ENCODE measurements at regions not wholly inside any gene's neighbourhood (a gene's known extent, or its start where the extent isn't known, plus 50 kb on each side); places are given as distances from the start of the nearest gene placed in this dataset.

DNA sequence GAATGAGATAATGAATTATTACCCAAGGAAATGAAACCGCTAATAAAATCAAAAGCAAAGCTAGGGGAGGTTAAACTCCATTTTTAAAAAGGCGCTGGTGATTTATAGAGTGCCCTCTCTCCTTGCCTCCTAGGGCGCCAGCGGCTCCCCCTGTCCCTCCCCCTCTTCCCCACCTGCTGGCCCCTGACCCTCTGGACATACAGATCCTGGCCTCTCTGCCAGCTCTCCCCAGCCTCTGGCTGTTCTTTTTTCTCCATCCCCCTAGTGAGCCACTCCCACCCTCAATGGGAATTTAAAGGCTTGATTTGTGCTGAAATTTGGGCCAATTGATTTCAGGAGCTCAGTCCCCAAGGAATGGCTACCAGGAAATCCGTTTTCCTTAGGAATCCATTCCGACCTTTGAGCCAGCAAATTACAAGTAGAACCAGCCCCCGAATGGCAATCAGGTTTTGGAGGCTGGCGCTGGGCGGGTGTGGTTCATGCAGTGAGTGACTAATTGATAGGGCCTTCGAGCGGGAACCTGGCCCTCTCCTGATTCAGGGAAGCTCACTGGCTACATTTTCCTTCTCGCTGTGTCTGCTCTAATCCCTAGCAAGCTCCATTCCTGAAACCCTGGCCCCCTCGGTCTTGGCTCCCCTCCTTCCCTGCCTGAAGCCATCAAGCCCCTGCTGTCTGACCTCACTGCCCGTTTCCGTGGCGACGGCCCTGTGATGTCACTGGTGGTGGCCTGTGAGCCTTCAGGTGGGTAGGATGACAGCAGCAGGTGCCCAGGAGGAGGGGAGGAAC is 141.9 kb upstream of the SDK2 start:
- no peak for DNase-seq

DNA sequence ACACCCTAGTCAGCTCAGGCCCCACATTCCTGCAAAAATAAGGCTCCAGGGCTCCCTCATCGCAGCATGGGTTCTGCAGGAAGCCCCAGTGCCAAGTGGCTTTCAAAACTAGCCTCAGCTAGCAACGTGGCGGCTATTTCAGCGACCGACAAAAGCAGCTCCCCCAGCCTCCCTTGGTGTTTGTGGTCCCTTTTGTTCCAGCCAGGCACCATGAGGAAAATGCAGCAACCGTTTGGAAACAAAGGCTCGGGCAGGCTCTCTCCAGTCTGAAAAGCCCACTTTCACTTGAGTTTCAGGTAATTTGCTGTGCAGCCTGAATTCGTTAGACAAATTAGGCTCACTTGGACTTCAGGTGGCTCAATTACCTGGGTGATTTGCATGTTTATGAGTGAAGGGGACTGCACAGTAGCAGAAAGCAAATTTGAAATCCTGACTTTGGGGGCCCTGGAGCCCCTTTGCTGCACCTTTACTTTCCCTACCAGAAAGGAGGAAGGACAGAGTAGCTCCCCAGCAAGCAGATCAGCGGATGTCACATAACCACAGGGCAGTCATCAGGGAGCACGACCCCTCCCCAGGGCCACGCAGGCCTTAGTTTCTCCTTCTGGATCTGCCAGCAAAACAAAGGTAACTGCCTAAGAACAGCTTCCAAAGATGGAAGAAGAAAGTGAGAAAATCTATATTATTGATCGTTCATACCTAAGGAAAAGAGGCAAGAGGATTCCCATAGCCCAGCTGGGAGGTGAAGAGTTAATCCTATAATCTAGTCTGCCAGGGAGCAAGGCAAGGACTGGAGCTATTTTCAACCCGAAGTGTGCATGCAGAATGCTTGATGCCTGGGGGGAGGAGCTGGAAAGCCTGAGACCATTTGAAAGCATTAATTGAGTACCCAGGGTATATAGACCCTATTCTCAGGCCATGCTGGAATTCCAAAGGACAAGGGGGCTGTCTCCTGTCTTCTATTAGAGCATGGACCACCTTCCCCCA is 143.1 kb upstream of the SDK2 start:
- no peak for DNase-seq

DNA sequence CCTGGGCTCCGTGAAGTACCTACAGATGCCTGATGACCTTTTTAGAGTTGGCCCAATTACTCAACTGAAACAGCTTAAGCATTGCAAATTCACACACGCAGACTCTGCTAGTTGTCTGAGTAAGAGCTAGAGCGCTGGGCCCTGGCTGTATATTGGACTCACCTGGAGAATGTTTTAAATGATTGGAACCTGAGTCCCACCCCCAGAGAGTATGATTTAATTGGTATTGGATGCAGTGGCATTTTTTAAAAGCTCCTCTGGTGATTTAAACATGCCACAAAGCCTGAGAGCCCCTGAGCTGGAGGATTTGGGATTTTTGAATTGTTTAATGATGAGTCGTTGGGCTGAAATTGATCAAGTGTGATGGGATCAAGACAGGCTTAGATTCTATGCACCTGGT is 143.9 kb upstream of the SDK2 start:
- DNase-seq = no peak

DNA sequence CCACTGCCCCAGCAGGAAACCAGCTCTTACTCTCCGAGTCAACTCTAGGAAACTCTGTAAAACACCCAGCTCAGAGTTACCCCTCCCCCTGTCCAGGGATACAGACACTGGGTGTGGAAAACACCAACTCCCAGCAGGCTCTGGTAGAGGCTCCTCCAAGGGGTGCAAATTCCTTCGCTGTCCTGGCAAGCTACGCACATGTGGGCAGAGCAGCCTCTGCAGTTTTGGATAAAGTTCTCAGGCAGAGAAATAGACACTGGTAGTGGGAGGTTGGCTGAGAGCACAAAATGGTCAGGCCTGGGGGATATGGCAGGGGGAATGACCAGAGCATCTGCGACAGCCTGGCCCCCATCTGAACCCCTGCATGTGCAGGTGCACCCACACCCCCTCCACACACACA is 146.9 kb upstream of the SDK2 start:
- no peak for DNase-seq

DNA sequence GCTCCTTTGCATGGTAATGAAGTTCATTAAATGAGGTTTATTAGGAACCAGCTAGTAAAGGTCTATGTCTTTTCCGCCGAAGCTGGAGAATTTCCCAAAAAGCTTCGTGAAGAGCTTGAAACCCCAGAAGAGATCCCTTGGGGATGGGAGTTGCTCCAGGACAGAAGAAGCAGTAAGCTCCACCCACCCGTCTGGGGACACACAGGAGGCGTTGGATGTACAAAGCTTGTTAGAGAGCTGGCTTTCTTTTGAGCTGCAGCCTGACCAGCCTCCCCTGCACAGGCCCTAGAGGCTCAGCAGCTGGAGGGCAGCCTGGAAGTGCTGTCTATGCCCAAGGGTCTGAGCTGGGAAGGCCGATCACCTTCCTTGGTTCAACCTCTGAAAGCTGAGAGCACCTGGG is 147.4 kb upstream of the SDK2 start:
- DNase-seq = no peak

DNA sequence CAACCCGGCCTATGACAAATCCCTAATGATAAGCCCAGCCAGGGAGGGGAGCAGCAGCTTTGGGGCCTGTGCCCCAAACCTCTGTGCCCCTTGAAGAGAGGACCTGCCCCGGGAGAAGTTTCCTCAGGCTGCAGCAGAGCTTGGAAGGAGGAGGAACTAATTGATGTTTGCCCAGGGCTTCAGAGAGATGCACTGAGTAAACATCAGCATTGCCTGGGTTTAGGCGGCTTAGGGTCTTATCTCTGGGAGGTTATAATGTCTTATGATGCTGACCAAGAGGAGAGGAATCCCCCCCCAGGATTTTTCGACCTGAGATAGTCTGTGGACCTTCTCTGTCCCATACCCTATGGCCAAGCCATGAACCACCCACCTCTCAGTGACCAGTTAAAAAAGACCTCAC is 148.7 kb upstream of the SDK2 start:
- no peak for DNase-seq

DNA sequence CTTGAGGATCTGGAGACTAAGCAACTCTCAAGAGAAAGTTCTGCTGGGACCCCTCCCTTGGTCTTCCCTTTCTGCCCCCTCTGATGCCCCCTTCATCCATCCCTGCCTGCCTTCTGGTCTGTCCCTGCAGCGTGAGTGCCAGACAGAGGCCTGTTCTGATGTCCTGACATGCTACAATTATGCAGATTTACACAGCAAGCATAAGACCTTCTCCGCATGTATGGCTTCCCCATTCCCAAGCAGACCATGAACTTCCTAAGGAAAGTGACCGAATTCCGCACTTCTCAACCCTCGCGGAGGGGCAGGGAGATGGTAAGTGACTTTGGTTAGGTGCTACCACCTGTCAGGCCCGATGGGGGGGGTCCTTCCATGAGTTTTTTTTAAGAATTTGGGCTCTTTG is 150.1 kb upstream of the SDK2 start:
- DNase-seq = no peak

DNA sequence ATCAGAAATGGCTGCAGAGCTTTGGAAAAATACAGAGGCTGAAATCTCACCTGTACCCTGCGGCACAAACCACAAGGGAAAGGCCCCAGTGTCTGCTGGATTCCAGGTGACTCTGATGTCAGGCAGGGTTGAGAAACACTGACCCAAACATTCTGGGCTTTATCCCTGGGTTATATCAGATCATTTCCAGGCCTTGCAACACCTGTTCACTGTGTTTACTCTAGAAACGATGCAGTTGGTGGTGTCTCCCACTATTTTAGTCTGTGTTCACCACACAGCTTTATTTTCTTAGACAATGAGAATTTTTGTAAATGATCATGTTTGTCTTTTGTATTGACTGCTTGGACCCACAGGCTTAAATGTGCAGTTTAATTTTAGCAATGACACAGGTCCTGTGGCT is 151.5 kb upstream of the SDK2 start:
- DNase-seq = no peak

DNA sequence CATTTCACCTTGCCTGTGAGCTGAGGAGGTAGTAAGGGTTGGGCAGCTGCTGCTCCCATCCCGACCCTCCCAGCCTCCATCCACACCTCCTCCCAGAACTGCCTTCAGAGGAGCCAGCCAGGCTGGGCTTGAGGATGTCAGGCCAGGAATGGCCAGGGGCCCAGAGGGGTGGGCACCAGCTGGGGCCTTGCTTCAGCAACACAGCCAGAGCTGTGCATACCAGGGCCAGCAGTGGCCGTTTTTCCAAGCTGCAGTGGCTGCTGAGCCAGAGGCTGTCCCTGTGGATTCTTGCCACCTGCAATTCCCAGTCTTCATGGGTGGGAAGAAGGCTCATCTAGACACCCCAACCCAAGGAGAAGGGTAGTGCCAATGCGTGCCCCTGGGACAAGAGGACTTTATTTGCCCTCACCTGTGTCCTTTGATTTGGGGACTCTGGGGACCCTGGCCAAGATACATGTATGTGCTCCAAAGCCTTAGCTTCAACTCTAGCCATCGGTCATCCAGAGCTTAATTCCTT is 153.4 kb upstream of the SDK2 start:
- DNase-seq = no peak

DNA sequence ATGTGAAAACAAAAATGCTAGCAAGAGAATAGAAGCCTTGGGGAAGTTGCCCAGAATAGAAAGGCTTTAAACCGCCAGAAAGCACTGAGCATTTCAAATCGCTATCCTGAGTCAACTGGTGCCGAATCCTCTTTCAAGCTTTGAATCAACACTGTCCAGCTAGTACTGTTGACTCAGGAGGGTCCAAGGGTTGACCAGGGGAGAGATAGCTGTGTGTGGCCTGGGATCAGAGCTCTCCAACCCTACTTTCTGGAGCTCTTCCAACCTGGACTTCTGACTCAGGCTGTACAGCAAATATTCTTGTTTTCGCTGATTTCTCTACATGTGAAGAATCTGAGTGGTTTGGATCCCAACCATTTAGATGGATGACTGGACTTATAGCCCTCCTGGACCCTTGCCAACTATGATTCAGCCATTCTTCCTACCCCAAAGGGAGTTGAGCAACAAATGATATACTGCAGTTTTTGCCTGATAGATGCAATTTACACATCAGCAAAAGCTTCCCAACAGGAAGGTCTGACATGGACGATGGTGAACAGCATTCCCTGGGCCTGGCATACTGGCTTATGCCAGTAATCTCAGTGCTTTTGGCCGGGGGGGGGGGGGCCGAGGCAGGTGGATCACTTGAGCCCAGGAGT is 154.0 kb upstream of the SDK2 start:
- peak; percentile 23 for DNase-seq

DNA sequence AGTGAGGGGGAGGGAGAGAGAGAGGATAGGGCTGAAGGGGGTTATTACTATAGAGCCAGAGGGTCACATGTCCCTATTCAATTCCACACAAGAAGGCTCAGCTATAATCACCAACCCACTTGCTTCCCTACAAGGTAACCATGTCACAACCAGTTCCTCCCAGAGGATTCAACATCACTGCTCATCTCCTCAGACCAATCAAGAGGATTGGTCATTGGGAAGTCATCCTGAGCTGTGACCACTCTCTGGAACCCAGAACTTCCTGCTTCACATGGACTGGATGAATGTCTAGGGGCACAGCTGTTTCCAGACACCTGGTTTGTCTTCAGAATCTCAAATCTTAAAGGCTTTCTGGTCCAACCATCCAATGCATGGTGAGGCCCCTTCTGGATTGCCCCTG is 154.9 kb upstream of the SDK2 start:
- no peak for DNase-seq

DNA sequence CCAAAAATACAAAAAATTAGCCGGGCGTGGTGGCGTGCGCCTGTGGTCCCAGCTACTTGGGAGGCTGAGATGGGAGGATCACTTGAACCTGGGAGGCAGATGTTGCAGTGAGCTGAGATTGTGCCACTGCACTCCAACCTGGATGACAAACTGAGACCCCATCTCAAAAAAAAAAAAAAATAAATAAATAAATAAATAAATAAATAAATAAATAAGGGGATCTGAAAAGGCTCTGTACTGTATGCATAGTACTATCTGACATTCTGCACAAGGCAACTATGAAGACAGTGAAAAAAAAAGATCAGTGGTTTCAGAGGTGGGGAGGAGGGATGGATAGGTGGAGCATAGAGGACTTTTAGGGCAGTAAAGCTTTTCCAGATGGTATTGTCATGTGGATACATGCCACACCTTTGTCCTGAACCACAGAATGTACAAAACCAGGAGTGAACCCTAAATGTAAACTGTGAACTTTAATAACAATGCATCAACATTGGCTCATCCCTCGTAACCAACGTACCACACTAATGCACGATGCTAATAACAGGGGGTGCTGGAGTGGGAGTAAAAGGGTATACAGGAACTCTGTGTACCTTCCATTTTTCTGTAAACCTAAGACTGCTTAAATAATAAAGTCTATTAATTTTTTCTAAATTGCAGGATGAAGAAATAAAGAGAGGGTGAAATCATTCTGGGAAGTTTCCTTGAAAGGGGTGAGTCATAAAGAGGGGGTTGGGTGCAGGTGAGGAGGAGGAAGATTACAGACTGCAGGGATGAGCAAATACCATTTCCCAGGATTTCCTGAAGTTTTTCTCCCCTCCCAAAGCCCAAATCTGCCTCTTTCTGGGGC is 155.8 kb upstream of the SDK2 start:
- DNase-seq = no peak

DNA sequence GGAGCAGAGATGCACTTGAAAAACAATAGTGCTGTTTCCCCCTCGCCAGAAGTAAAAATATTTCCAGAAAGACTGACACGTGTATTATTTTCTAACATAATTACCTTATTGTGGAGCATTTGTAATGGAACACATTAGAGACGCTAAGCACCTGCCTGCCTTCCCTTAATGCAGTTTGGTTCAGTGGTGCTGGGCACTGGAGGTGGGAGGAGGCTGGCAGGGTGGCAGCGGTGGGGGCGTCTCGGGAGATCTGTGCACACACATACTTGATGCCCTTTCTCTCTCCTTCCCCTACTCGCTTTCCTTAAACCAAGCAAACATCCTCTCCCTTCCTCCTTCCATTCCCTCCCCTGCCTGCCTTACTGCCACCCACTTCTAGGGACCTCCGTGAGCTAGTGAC is 156.6 kb upstream of the SDK2 start:
- DNase-seq = no peak

DNA sequence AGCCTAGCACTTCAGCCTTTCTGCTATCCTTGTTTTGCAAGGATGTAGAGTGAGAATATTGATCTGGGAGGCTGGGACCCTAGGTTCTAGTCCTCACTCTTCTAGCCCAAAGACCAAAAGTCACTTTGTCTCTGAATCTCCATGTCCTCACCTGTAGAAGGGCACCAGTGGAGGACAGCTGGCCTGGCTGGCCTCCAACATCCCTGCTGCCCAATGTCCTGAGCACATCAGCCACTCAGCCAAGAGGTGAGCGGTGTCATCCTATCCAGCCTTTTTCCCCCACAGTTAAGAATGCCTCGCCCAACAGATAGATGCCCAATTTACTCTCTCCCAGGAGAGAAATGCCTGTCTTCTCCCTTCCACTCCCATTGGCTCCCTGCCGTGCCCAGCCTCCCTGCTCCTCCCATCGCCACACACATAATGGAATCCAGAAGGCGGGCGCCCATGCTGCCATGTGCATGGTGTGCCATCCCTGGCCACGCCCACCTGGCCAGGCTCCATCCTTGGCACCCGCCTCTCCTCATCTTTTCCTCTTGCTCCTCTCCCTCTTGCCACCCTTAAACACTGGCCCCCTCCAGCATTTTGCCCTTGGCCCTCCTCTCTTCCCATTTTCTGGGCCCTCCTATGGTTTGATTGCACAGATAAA is 157.3 kb upstream of the SDK2 start:
- DNase-seq = no peak

DNA sequence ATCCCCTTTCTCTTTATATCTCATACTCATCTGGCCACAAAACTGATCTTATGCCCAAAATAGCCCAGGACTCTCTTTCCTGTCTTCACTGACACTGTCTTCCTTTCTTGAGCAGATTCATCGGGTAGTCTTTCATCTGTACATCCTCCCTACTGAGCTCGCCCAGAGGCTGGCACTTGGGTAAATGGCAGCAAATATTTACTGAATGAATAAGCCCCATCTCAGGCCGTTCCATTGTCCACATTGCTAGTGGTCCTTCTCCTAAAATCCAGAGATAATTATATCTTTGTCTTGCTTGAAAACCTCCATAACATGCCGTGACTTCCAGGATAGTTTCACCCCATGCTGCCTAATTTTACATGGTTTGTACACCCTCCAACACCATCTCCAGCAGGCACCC is 158.1 kb upstream of the SDK2 start:
- no peak for DNase-seq

DNA sequence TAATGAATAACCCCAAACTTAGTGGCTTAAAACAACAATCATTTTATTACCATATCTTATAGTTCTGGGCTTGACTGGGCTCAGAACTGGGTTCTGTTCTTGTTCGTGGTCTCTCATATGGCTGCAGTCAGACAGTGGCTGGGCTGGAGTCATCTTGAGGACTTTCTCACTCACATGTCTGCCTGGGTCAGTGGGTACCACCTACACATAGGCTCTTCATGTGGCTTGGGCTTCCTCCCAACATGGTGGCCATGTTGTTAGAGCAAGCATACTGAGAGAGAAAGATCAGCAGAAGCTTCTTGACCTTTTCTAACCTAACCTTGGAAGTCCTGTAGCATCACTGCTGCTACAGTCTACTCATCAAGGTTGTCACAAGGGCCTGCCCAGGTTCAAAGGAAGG is 158.6 kb upstream of the SDK2 start:
- no peak for DNase-seq

DNA sequence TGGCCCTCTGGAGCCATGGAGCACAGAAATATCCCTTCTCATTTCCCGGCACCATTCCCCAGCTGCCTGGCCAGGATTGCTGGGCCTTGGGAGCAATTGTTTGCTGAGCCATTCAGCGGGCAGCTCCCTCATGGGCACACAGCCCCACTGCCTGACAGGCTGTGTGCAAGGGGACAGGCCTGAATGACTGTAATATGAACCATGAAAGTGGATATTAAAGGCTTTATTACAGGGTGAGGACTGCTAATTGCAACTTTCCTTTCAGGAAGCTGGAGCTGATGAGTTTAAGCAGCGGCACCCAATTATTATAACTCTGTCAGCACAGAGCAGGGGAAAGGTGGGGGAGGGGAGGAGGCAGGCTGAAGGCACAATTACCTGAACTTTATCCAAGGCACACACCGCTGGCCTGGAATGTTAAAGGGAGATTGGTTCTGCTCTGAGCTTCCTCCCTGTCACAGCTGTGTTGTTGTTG is 159.8 kb upstream of the SDK2 start:
- no peak for DNase-seq

DNA sequence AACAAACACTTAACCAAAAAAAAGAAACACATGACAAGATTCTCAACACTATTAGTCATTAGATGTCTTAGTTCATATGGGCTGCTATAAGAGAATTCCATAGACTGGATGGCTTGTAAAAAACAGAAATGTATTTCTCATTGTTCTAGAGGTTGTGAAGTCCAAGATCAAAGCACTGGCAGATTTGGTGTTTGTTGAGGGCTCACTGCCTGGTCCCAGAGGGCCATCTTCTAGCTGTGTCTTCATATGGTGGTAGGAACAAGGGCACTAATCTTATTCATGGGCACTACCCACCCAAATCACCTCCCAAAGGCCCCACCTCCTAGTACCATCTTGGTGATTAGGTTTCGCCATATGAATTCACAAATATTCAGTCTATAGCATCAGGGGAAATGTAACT is 162.5 kb upstream of the SDK2 start:
- no peak for DNase-seq

DNA sequence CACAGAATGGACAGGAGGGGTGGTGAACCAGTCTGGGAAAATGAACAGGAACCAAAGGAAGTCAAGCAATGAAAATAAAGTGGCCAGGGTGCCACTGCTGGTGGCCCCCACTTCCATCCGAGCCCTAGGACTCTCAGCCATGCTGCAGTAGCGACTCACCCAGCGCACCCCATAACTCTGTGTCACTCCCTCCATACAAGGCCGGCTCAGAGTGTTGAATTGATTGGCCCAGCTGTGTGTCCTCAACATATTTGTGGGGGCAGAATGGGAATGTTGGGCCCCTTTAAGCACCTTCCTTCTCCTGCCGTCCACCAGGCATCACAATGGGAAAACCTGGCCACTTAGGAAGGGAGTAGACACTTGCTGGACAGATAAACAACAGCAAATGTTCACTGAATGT is 169.0 kb upstream of the SDK2 start:
- no peak for DNase-seq

DNA sequence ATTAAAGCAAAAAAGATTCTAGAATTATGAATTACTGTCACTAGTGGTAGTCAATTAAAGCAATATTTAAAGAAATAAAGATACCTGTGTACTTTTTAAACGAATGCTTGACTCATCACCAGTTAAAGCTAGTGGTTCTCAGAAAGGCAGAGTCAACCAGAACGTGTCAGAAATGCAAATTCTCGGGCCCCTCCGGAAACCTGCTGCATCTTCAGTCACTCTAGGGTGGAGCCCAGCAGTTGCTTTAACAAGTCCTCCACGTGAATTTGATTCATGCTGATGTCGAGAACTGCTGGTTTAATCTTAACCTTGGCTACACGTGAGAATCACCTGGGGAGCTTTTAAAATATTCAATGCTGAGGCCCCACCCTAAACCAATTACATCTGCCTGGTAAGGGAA is 169.8 kb upstream of the SDK2 start:
- DNase-seq = no peak

DNA sequence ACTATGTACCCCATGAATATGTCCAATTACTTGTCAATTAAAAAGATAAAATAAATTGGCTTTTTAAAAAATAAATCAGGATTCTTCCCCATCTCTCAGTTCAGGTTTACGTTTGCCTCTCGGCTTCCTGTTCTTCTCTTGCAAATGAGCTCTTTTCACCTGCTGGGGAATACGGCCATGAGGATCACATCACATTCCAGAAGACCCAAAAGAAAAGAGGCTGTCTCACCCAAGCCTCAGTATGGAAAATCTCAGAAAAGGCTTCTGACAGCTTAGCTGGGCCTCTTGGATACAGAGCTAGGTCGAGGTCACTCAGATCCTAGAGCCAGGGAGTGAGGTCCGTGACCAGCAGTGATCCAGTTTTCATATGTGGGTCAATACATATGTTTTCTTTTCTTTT is 171.2 kb upstream of the SDK2 start:
- no peak for DNase-seq

Measured in hindlimb muscle (tissue), 1 donor.